DMS114 treated with DMSO at 0.1 percent for 48 hours (cell line): ENCODE measurements at regions not wholly inside any gene's neighbourhood (a gene's known extent, or its start where the extent isn't known, plus 50 kb on each side); places are given as distances from the start of the nearest gene placed in this dataset.

Experiments
- DNase-seq: peaks from one replicate; lab custom pipeline; 2025; ENCODE audit not compliant: unreplicated experiment; lab: John Stamatoyannopoulos, UW

DNA sequence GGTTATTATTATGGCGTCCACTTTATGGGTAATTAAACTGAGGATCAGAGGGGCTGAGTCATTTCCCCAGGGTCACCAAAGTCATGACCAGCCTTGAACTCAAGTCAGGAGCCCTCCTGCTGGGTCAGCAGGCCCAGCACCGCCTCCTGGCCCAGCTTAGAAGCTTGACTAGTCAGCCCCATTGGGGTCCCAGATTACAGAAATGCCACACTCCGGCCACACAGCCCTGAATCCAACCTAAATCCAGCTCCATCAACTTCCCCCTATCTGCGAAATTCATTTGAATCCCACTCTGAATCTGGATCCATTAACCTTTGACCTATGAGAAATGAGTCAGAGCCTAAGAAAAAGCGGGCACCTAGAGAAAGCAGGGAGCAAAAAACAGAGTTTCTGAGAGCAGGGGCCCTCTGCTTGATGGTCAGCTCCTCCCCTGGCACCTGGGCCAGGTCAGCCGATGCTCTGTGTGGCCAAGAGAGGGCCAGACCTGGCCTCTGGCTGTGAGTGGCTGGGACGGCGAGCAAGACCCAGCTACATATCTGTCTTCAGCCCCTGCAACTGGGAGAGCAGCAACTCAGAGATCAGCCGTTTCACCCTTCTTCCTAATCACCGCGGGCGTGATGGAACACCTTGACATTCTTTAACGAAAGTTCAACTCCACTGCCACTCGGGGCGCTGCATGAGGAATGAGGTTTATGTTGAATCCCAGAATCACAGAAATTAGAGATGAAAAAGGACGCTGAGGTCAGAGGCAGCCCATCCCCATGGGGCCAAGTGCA is 196.1 kb downstream of the TRIM29 start:
- DNase-seq = no peak

GRCh38 chr11:119941171-119941570 is 196.7 kb downstream of the TRIM29 start:
- no peak for DNase-seq

DNA sequence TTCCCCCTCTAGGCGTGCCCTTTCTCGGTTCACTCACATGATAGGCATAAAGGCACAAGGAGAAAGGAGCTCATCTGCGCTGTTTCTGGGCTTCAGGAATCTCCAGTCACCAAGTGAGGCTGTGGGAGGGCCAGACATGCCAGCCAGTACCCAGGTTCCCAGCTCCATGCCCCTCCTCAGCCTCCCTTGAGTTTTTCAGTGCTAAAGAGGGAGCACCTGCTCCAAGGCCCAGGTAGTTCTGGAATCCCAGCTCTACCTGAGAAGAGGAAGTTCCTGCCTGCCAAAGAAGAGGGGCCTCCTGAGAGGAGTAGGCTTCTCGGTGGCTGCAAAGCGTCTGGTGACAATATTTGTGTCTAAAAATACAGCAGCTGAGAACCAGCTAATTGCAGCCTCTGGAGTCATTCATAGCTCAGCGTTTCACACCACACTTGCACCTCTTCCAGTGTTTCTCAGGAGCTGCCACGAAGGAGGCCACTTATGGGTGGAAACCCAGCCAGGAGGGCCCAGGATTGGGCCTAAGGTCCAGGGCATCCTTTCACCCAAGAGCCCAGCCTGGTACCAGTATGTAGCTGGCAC is 197.4 kb downstream of the TRIM29 start:
- DNase-seq = no peak

GRCh38 chr11:119937412-119937811 is 200.5 kb downstream of the TRIM29 start:
- DNase-seq = no peak

DNA sequence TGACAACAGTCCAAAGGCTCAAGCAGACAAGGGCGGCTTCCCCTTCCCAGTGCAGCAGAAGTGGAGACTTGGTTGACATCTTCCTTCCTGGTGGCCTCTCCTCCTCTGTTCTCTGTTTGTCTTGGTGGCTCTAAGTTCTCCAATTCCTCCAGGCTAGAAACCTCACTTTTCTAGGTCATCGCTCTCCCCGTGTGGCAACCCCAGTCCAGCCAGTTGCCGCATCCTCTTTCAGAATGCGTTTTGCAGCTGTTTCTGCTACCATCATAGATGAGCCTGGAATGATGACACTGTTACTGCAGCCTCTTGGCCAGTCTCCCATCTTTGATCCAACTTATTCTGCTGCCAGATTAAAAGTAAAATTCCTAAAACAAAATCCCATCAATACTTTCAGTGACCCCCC is 201.5 kb downstream of the TRIM29 start:
- DNase-seq = no peak

DNA sequence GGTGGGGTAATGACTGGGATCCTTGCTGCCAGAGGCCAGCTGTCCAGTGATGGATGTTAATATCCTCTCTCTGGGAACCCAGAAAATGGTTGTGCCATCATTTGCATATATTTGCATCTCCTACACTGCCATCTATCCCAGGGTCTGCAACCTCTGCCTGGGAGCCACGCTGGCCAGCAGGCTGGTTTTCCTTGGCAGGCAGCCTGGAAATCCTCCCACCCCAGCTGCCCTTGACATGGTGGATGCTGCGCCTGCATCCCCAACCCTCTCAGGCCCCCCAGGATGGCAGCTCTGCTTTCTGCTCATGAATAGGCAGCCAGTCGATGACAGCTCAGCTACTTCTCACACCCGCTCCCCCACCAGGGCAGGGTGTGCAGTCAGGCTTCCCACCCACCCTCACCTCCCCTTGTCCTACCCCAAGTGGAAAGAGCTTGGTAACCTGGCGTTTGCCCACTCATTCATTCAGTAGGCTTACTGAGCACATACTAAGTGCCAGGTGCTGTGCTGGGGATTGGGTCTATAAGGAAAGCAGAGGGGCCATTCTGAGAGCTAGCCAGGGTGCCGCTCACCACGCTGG is 202.5 kb downstream of the TRIM29 start:
- no peak for DNase-seq

DNA sequence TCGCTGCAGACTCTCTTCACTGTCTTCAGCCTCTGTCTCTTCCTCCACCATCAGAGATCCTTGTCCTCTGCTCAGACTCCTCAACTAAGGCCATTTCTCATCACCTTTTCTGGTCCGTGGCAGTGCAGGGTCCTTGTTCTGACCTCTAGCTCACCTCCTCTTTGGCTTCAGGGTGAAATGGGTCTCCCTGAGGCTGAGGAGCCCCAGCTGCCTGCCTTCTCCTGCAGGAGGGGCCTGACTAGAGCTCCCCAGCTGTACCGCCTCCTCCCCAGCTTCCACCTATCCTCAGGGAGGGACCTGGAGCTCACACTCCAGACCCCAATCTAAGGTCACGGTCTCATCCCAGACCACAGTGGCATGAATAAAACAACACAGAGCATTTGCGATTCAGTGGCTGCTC is 203.0 kb downstream of the TRIM29 start:
- no peak for DNase-seq

DNA sequence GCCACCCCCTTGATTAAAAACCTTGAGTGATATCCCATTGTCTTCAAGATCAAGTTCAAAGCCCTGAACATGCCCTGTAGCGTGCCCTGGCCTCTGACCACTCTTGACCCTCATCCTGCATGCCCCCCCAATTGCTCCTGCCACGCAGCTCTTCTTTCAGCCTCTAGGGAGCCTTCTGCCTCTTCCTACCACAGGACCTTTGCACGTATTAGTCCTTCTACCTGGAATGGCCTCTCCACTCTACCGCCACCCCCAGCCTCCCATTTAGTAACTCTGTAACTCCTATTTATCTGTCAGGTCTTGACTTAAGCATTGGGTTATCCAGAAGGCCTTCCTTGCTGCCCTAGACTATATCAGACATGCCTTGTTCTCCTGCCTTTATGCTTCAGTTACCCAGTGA is 203.6 kb downstream of the TRIM29 start:
- DNase-seq = no peak

DNA sequence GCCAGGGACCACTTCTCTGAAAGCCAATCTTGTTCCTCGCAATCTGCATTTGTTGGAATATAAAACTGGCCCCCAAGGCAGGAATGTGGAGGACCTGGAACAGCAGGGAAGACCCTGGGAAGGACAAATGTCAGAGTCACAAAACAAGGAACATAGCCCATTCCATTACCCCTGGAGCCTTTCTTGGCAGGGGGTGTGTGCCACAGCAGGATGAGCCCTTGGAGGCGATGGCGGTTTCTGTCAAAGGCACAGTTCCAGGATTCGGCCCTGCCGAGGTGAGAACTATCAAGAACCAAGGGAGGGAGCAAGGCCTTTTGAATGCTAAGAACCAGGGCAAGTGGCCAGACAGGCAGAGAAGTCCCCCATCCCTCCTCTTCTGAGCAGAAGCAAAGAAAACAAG is 204.3 kb downstream of the TRIM29 start:
- no peak for DNase-seq

DNA sequence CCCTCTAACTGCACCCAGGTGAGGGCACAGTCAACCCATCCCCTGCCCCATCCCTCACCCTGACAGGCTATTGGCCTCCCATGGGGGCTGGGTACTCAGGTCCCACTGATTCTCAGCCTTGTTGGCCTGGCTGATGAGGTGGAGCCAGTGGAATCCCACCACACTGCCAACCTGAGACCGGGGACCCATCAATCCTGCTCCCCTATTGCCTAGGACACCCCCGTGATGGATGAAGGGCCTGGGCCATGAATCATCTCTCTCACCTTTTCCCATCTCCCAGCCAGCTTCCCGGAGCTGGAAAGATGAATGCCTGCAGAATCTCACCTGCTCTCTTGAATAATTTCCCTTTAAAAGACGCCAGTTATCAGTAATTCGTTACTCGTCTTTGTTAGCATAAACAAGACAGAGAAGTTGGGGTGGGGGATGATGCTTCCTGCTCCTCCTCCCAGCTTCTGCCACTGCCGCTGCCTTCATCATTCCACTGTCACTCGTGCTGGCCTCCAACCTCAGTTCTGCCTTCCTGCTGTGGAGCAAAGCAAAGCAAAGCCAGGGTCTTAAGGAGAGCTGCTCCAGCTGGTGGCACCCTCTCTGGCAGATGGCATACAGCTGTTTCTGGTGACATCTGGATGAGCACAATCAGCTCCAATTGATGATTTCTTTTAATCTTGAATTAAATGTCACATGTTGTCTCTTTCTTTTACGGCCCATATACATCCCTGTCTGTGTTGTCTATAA is 204.0 kb upstream of the NECTIN1 start:
- no peak for DNase-seq

- DNase-seq = no peak
These were observed 199.0 kb upstream of the NECTIN1 start for GRCh38 chr11:119928047-119928446.

DNA sequence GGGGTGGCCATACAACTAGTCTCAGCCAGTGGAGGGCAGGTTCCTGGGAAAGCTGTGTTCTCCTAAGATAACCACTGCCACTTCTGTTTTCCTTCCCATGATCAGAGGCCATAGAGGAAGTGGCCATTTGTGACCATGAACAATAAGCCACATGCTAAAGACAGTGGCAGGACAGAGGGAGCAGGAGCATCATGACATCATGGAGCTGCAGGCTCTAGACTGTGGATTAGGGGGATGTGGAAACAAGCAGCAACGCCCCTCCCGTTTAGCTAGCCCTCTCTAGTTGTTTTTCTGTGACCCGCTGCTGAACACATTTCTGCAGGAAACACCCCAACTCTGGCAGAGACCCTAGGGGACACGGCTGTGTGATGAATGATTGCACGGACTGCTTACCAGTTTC is 195.0 kb upstream of the NECTIN1 start:
- no peak for DNase-seq

GRCh38 chr11:119921571-119921970 is 192.6 kb upstream of the NECTIN1 start:
- DNase-seq = no peak

GRCh38 chr11:119920666-119921387 is 191.8 kb upstream of the NECTIN1 start:
- DNase-seq = no peak

DNA sequence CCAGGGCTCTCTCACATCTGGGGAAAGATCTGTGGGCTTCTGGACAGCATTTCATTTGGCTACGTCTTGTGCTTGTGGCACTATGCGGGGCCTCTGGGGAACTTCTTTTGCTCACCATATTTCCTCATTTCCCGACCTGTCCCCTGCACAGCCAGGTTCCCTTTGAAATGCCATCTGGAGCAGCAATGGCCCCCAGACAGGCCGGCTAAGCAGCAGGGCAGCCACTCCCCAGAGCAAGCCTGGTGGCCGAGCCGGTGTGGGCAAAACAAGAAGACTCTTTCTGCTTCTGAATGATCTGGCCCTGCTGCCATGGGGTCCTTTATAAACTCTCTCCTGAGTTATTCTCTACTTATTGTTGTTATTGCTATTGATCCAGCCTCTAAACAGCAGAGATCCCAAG is 190.7 kb upstream of the NECTIN1 start:
- no peak for DNase-seq

- no peak for DNase-seq
These were observed 189.3 kb upstream of the NECTIN1 start for GRCh38 chr11:119918347-119918746.

GRCh38 chr11:119916568-119916967 is 187.6 kb upstream of the NECTIN1 start:
- DNase-seq = no peak

- DNase-seq = no peak
These were observed 183.2 kb upstream of the NECTIN1 start for GRCh38 chr11:119912229-119912628.

DNA sequence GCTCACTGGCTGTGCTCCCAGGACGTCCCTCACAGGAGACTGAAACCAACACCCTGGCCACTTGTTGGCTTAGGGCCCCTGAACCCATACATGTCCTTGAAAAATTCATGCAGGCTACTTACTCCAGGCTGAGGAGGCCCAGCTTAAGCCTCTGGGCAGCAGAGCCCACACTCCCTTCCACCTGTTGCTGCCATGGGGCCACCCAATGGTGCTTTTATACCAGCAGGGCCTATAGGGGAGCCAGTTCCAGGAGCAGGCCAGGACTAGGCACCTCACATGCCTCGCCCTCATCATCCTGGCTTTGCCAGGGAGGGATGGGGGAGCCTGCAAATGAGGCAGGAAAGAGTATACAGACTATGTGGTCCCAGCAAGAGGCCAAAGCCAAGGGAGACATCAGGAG is 181.7 kb upstream of the NECTIN1 start:
- no peak for DNase-seq

DNA sequence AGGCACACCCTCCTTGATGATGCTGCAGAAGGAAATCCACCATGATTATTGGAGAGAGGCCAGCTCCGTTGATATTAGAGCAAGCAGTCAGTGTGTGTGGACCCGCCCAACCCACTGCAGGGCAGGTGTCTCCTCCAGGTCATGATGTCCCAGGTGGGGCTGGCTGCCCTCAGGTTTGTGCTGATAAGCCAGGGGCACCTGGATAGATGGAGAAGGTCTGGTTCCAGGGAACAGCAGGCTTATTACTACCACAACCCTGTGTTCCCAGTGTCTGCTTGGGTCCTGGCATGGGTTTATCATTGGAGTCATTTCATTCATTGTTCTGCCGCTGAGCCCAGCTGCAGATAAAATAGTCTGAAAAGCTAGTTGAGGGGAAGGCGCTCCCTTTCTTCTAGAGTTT is 181.1 kb upstream of the NECTIN1 start:
- no peak for DNase-seq

DNA sequence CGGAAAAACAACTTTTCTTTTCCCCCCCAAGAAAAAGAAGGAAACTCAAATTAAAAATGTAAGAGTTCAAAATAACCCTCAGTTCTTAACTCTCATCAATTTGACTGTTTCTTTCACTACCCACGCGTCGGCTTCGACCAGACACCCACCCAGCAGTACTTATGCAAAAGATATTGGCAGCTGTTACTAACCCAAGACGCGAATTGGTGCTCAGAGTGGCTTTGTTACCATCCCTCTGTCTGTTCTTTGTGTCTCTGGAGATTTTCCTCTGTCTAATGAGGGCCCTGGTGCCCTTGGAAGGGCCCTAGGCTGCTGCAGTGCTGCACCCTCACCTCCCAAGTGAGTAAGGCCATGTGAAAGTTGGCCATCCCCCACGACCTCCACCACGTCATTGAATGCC is 180.5 kb upstream of the NECTIN1 start:
- DNase-seq = no peak
